AG04450 (cell line): ENCODE measurements at regions not wholly inside any gene's neighbourhood (a gene's known extent, or its start where the extent isn't known, plus 50 kb on each side); places are given as distances from the start of the nearest gene placed in this dataset.

Experiments
- CTCF ChIA-PET: fragments of 300-600, 350-600 bp; formaldehyde crosslinking; extraction: SDS; loops from one replicate; lab custom pipeline; 2022; ENCODE audit warnings: antibody characterized with exemption, inconsistent platforms; lab: Charles Lee
- POLR2A ChIA-PET: fragments of 350-600 bp; formaldehyde crosslinking; extraction: SDS; loops from one replicate; lab custom pipeline; 2021; ENCODE audit warnings: antibody characterized with exemption, inconsistent platforms; lab: Yijun Ruan, JAX
- DNase-seq: peaks from one replicate; pipeline ENCODE4 v3.0.0-alpha.2; 2011; ENCODE audit warnings: low read depth, low spot score
- H3K27ac ChIP-seq: one replicate; pipeline ENCODE4 v1.5.1; 2012; ENCODE audit warnings: low read depth, low read length, control low read depth
- H3K27me3 ChIP-seq: one replicate; pipeline ENCODE4 v1.6.0; 2012; ENCODE audit warnings: low read length; ENCODE audit not compliant: control insufficient read depth, insufficient read depth
- H3K4me3 ChIP-seq: 2 replicates; pipeline ENCODE4 v1.5.1; 2011; ENCODE audit warnings: mild to moderate bottlenecking, low read depth, low read length, control low read depth
- H3K9me3 ChIP-seq: 2 replicates; pipeline ENCODE4 v1.5.1; 2012; ENCODE audit warnings: low read length; ENCODE audit not compliant: control insufficient read depth, insufficient read depth
- CTCF ChIP-seq: IDR thresholded peaks from 2 replicates; pipeline ENCODE4 v1.5.1; 2011; ENCODE audit warnings: low read depth, low read length, control low read depth, inconsistent platforms

GRCh38 chr3:164851905-164852304 lies 226.4 kb downstream of the SI start:
- no peak for DNase-seq
- Histone ChIP-seq H3K27ac (no peak overlapping the region), H3K9me3 (peaks cover 11% of the 10 kb centered on the region), H3K4me3 (no peak overlapping the region), H3K27me3 (no peaks in the 10 kb centered on the region)
- ChIA-PET CTCF (interaction anchor here (0.6 kb wide), 1 partner anchor 1118 kb away, joined by 3 read pairs; no protein-coding TSS in a partner anchor), POLR2A (no interaction called here)
- no peak for TF ChIP-seq CTCF

GRCh38 chr3:164851204-164851603 lies 227.1 kb downstream of the SI start:
- CTCF ChIA-PET = no interaction called here
- POLR2A ChIA-PET = no interaction called here
- no peak for DNase-seq

GRCh38 chr3:164848923-164849322 lies 229.4 kb downstream of the SI start:
- peaks cover 8% of the 10 kb centered on the region; the same call in 1 of the 2 replicates for H3K9me3 ChIP-seq
- no peak for TF ChIP-seq CTCF
- CTCF ChIA-PET = no interaction called here
- H3K4me3 ChIP-seq = no peak overlapping the region
- no peak for DNase-seq
- H3K27ac ChIP-seq = no peak overlapping the region
- POLR2A ChIA-PET = no interaction called here
- H3K27me3 ChIP-seq = no peaks in the 10 kb centered on the region

More at GRCh38 chr3:164851204-164851603, 227.1 kb downstream of the SI start:
- H3K9me3 ChIP-seq = peaks cover 11% of the 10 kb centered on the region
- H3K27me3 ChIP-seq = no peaks in the 10 kb centered on the region
- no peak for TF ChIP-seq CTCF
- H3K4me3 ChIP-seq = no peak overlapping the region
- no peak overlapping the region for H3K27ac ChIP-seq

GRCh38 chr3:164845739-164846138 lies 232.6 kb downstream of the SI start:
- DNase-seq = no peak
- Histone ChIP-seq H3K4me3 (no peak overlapping the region), H3K9me3 (peaks cover 5% of the 10 kb centered on the region; the same call in 1 of the 2 replicates), H3K27ac (no peak overlapping the region), H3K27me3 (no peaks in the 10 kb centered on the region)
- ChIA-PET CTCF (no interaction called here), POLR2A (no interaction called here)
- no peak for TF ChIP-seq CTCF

- H3K9me3 ChIP-seq = peaks cover 12% of the 10 kb centered on the region; the same call in 1 of the 2 replicates
- ChIA-PET CTCF (interaction anchor here (0.7 kb wide), 1 partner anchor 739 kb away, joined by 3 read pairs; no protein-coding TSS in a partner anchor), POLR2A (no interaction called here)
- no peak for TF ChIP-seq CTCF
- H3K4me3 ChIP-seq = no peak overlapping the region
- no peak overlapping the region for H3K27ac ChIP-seq
- no peak for DNase-seq
- no peaks in the 10 kb centered on the region for H3K27me3 ChIP-seq
Observed at GRCh38 chr3:164832216-164832615, 246.1 kb downstream of the SI start.
